Cerebellar nuclear complex (tissue), 1 donor: ENCODE measurements at regions not wholly inside any gene's neighbourhood (a gene's known extent, or its start where the extent isn't known, plus 50 kb on each side); places are given as distances from the start of the nearest gene placed in this dataset.
"Not testable (repeated sequence)": the region's sequence is repeated elsewhere in the genome, so short reads cannot be mapped to it uniquely, and the experiment has no call there.

Source experiments
- DNase-seq, 2 experiments: peaks; one replicate each; lab custom pipeline; 2025; lab: John Stamatoyannopoulos, UW

GRCh38 chr15:54841701-54842305 lies 354.9 kb downstream of the RSL24D1 start:
- no peak for DNase-seq

GRCh38 chr15:54840621-54841398 lies 355.9 kb downstream of the RSL24D1 start:
- no peak for DNase-seq

- DNase-seq, result no peak
These were observed 357.4 kb downstream of the RSL24D1 start for GRCh38 chr15:54839379-54839778.

GRCh38 chr15:54836052-54836795 lies 360.5 kb downstream of the RSL24D1 start:
- no peak for DNase-seq

- DNase-seq, result no peak
These were observed 366.9 kb downstream of the RSL24D1 start for GRCh38 chr15:54829821-54830220.

DNA sequence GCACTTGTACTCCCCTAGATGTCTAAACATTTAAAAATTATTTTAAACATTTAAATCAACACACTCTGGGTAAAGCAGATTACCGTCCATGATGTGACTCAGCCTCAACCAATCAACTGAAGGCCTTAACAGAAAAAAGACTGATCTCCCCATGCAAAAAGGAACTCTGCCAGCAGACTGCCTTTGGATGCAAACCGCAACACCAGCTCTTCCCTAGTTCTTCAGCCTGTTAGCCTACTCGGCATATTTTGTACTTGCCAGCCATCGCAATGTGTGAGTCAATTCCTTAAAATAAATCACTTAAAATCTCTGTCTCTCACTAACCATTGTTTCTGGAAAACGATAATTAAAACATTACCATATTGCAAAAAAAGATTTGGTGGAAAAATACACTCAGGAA lies 375.9 kb downstream of the RSL24D1 start:
- DNase-seq, result no peak

- no peak for DNase-seq
These were observed 376.6 kb downstream of the RSL24D1 start for GRCh38 chr15:54820098-54820497.

DNA sequence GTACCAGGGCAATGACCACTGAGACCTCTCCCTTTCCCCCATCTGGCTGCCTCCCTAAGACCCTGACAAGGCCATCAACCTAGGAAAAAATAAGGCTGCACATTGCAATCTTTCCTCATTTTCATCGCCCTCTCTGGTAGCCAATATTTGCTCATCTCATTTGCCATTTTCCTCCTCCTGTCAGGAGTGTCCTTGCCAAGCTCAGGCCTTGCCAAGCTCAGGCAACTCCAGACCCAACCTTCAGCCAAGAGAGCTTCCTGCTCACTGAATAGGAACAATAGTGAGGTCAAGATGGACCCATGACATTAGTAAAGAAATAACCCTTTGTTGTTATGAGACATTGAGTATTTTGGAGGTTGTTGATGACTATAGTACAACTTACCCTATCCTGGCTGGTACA lies 380.3 kb downstream of the RSL24D1 start:
- peak; percentile 49 to 80 for DNase-seq

DNA sequence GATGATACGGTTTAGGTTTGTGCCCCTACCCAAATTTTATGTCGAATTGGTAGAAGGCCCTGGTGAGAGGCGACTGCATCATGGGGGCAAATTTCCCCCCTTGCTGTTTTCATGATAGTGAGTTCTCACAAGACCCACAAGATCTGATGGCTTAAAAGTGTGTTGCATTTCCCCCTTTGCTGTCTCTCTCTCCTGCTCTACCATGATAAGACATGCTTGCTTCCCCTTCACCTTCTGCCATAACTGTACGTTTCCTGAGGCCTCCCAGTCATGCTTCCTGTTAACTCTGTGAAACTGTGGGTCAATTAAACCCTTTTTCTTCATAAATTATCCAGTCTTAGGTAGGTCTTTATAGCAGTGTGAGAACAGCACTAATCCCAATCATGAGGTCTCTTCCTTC lies 381.2 kb downstream of the RSL24D1 start:
- no peak for DNase-seq

DNA sequence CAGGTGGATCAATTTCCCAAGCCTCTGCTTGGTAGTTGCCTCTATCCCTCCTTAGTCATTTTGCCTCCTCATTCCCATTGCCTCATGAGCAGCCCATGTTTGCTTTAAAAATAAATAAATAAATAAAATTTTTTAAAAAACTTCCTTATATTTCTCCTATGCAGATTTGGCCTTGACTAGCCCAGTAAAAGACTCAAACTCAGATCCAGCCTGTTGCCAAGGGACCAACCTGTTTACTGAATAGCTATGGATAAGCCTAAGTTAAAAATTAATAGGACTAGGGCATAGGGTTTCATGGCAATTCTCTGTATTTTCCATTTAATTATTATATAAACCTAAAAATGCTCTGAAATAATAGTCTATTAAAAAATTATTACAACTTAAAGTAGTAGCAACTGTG lies 384.4 kb downstream of the RSL24D1 start:
- DNase-seq, result no peak

DNA sequence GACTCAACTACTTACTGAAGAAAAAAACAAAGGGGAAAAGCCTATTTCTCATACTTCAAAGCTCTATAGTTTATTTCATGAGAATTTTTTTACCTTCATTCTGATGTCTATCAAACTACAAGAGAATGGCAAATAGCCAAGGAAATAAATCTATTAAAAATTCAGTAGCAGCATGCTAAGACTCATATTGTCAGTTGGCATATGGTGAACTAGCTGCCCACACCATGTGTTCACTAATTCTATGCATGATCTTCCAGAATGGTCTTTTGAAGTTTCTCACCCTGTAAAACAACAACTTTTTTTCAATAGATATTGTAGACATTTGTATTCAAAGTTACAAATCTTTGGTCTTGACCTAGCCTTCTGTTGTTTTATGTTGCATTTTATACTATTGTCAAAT lies 386.2 kb downstream of the RSL24D1 start:
- no peak for DNase-seq

DNA sequence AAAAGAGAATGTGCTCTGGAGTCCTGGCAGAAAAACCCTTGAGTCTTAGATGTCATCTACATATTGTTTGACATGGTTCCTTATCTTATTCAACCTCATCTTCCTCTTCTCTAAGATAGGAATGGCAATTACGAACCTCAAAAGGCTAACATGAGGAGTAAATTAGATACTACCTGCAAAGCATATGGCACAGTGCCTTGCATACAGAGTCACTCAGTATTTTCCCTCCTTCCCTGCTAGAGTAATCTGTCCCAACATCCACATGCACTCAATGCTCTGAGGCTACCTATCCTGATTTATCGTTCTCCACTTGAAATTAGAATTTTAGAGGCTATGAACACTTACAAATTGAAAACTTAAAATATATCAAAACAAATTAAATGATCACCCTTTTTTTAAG lies 386.7 kb downstream of the RSL24D1 start:
- DNase-seq, result no peak

DNA sequence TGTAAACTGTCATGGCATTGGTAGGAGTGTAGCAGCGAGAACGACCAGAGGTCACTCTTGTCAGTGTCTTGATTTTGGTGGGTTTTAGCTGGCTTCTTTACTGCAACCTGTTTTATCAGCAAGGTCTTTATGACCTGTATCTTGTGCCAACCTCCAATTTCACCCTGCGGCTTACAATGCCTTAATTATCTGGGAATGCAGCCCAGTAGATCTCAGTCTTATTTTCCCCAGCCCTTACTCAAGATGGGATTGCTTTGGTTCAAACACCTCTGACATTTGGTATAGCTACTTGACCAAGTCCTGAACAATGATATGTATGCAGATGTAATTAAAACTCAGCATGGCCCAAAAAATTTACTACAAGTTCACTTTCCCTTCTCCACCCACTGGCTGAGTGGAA lies 388.4 kb downstream of the RSL24D1 start:
- no peak for DNase-seq

- DNase-seq, result no peak
These were observed 392.8 kb downstream of the RSL24D1 start for GRCh38 chr15:54803987-54804386.

DNA sequence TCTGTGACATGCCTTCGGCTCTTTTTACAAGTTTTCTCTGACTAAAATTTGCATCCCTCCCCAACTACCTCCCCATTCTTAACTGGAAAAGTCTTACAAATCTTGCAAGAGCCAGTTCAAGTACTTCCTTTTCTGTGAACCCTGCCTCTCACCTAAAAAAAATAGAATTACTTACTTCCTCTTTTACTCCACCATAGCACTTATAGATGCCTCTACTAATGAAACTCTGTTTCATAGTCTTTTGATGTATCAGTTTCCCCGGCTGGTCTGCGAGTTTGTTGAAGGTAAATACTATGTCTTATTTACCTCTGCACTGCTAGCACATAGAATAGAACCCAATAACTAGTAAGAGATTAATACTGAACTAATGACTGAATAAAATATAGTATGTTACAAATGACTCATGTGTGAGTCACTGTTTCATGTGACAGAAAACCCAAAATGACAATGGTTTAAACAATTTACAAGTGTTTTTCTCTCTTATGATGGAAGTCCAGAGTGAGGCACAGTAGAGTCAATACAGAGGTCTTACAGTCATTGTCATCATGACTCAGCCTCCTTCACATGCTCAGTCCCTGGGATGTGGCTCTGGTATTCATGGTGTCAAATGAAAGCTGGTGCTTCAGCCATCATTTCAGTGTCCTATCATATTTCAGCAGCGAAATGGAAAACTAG lies 393.5 kb downstream of the RSL24D1 start:
- no peak for DNase-seq

DNA sequence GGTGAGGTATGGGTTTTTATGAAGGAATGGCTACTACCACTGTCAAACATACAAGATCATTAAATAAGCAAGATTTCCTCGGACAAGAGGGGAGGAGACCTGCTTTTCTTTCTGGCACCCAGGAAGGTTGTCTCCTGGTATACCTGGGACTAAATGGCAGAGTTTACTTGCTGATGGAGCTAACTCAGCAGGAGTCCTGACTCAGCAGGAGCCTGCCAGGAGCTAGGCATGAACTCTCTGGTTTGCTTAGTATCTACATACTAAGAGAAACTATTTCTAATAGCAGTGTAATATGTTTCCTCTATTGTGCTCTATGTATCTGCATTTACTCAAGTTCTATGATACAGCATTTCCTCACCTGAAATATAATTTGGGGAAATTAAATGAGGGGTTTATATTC lies 404.2 kb downstream of the RSL24D1 start:
- no peak for DNase-seq

- no peak for DNase-seq
These were observed 406.0 kb downstream of the RSL24D1 start for GRCh38 chr15:54790693-54791092.

DNA sequence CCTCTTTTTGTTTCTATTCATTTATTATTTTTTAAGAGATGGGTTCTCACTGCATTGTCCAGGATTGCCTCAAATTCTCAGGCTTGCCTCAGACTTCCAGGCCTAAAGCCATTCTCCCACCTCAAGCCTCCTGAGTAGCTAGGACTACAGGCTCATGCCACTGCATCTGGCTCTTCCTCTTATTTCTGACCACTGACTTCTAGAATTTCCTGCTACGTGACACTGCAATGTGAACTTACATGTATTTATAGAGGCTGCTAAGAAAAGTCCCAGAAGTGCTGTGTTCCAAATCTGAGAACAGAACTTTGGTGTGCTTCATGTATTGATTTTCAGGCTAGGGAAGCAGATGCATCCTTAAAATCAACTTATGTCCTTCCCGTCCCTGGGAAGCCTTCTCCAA lies 407.4 kb downstream of the RSL24D1 start:
- DNase-seq, result no peak

GRCh38 chr15:54781220-54781619 lies 415.5 kb downstream of the RSL24D1 start:
- DNase-seq, result not testable (repeated sequence)

GRCh38 chr15:54779271-54779670 lies 417.5 kb downstream of the RSL24D1 start:
- no peak for DNase-seq

GRCh38 chr15:54776410-54776809 lies 420.3 kb downstream of the RSL24D1 start:
- DNase-seq, result no peak

- no peak for DNase-seq
These were observed 424.1 kb downstream of the RSL24D1 start for GRCh38 chr15:54772663-54773062.
